ENCODE measurements at regions not wholly inside any gene's neighbourhood (a gene's known extent, or its start where the extent isn't known, plus 50 kb on each side); places are given as distances from the start of the nearest gene placed in this dataset.

- no peak for DNase-seq (ENCODE audit: extremely low read depth in 1 of 2, low read depth in 1 of 2)
Observed at GRCh38 chr11:13062115-13062514, 53.0 kb downstream of the RASSF10 start.

DNA sequence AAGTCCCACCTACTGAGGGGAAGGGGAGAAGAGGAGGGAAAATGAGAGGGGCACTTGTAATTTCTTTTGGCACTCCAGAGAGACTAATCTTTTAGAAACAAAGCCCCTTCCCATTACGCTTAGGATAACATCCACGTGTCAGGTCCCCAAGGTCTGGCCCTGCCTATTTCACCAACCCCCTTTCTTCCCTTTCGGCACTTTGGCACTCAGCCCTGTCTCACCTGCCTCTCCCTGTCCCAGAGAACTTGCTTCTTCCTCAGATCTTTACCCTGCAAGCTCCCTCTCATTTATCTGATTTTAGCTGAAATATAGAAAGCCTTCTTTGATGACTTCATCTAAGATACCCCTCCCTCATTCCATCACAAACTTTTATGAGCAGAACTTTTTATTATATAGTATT lies 55.5 kb downstream of the RASSF10 start:
- no peak for DNase-seq (ENCODE audit: extremely low read depth in 1 of 2, low read depth in 1 of 2)

DNA sequence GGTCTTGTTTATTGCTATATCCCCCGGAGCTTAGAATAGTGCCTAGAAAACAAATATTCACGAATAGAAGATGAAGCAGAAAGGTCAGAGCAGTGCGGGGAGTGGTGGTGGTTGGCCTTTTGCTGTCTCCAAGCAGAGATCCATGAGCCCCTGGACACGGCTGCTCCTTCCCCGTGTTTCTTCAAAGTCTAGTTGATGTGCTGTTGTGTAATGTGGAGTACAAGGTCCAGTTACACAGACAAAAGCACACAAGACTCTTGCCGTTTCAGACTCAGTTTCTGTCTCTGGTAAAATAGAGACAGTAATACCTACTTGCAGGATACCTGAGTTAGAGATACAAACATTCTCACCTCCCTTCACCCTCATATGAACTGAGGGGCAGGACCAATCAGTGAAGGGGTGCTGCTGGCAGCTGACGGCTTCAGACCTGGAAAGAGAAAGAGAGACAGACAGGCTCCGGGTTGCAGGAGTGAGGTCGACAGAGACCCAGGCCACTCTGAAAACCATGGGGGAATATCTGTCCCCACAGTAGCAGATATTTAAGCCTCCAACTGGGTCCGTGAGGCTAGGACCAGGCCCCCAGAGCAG lies 56.2 kb downstream of the RASSF10 start:
- no peak for DNase-seq (ENCODE audit: extremely low read depth in 1 of 2, low read depth in 1 of 2)

DNA sequence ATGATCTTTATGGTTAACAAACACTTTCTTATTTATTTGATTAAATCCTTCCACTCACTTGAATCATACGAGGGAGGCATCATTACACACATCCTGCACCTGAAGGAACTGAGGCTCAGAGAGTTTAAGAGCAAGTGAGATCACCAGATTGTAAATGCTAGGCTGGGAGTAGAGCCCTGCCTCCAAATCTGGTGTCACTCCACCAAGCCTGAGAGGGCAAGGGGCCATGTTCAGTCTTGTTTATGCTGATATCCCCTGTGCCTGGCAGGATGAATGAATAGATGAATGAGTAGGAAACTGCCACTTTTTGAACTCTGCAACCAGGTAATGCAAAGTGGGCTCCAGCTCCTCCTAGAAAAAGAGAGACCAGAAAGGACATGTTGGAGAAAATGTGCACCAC lies 59.1 kb downstream of the RASSF10 start:
- no peak for DNase-seq (ENCODE audit: extremely low read depth in 1 of 2, low read depth in 1 of 2)

DNA sequence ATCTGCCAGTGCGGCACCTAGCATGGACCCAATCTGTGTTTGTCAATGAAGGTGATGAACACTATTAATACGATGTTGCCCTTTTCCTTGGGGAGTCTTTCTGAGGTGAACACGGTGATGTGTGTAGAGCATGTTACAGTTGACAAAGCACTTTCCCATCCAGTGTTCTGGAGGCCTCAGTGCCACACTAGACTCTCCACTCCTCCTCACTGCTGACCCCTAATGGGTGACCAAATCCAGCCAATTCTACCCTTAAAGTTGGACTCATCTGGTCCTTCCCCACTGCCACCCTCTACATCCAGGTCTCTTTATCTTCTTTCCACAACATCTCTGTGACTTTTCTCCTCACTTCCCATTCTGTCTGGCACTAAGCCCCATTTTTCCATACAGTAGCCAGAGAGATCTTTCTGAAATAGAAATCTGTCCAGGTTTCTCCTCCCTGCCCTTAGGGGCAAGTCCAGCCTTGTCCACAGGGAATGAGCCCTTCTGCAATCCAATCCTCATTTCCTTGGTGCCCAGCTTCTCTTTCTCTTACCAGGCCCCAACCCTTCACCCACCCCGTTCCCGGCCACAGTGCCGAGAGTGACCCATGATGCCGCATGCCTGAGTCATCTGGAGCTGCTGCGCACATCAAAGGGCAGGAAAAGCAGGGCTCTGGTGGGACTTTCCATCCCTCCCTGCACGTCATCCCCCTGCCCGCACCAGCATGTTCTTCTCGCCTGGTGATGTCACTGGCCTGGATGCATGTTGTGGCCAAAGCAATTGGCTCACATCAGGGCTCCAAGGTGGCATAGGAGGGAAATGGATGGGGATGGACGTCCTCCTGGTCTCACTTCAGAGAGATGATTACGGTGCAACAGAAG lies 64.2 kb downstream of the RASSF10 start:
- DNase-seq (ENCODE audit: extremely low read depth in 1 of 2, low read depth in 1 of 2), result no peak

GRCh38 chr11:13074714-13075464 lies 65.8 kb downstream of the RASSF10 start:
- DNase-seq (ENCODE audit: extremely low read depth in 1 of 2, low read depth in 1 of 2), result no peak

GRCh38 chr11:13076961-13077360 lies 67.8 kb downstream of the RASSF10 start:
- DNase-seq (ENCODE audit: extremely low read depth in 1 of 2, low read depth in 1 of 2), result no peak

GRCh38 chr11:13080861-13081260 lies 71.7 kb downstream of the RASSF10 start:
- DNase-seq (ENCODE audit: extremely low read depth in 1 of 2, low read depth in 1 of 2), result no peak

DNA sequence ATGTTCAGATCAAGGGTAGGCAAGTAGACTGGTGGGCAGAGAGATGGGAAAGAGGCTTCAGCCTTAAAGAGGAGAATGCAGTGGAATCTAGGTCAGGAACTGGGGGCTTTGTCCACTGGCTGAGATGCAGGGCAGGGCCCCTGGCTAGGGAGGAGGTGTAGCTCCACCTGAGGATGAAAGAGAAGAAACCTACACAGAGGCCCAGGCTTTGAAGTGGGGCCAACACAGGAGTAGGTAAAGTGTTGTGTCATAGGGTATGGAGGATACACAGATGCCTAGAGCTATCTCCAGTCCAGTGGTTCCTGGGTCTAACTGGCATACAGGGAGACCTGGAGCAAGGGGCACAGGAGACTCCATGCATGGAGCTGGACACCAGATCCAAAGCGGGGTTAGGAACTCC lies 73.5 kb downstream of the RASSF10 start:
- DNase-seq (ENCODE audit: extremely low read depth in 1 of 2, low read depth in 1 of 2), result no peak

DNA sequence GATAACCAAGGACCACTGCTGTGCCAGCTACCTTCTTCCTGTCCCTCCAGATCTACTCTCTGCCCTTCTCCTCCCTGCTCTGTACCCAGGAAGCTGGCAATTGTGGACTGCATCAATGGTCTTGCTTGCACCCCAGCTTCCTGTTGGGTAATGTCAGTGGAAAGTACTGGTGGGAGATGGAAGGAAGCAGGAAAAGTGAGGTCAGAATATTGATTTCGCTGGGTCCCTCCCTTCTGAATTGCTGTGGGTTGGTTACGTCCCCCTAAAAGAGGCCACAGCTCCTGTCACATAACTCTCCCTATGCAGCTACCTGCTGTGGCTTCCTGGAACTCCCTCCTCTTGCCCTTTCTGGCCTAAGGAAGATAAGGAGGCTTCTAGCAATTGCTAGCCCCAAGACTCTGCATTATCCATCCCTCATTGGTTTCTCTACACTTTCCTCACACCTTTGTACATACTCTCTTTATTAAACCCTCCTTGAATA lies 81.2 kb downstream of the RASSF10 start:
- no peak for DNase-seq (ENCODE audit: extremely low read depth in 1 of 2, low read depth in 1 of 2)

- DNase-seq (ENCODE audit: extremely low read depth in 1 of 2, low read depth in 1 of 2), result no peak
Observed at GRCh38 chr11:13091373-13091772, 82.3 kb downstream of the RASSF10 start.

DNA sequence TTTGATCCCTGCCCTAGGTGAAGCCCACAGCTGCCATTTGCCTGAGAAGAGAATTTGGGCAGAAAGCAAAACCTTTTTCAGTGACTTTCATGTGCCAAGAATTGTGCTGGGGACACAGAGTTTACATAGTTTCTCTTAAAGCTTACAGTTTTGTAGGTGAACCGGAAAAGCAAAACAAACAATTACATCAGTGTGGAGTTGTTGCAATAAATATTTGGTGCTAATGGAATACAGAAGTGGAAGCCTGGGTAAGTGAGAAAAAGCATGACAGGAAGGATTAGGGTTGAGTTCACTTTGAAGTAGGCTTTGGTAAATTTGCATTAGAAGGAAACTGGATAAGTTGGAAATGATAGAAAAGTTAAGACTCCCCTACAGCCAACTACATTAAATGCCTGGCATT lies 82.7 kb downstream of the RASSF10 start:
- DNase-seq (ENCODE audit: extremely low read depth in 1 of 2, low read depth in 1 of 2), result no peak

DNA sequence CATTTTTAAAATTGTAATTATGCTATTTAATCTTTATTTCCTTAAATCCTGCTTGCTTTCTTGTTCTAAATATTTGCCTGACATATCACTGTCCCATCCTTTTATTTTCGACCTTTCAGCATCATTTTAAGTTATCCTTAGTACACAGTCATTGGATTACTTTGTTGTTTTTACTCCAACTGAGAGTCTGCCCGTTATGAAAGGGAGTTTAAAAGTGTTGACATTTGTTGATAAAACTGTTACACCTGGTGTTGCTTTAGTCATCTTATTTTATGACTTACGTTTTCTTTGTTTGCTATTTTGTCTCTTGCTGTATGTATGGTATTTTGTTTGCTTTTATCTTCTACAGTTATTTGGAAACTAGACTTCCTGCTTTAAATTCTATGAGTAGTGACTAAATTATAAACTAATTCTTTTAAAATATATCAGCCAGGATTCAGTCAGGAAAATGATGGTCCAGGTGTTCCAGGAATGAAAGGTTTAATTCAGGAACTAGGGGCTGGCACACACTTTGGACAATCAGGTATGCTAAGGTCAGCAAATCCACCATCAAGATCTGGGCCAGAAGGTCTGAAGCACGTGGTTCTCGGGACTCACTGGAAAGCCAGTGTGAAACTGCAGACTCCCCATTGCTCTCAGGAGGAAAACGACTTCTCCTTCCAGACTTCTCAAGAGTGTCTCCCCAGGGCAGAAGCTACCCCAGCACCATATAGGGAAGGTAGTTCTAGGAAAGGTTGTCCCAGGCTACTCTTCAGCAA lies 86.0 kb downstream of the RASSF10 start:
- no peak for DNase-seq (ENCODE audit: extremely low read depth in 1 of 2, low read depth in 1 of 2)

DNA sequence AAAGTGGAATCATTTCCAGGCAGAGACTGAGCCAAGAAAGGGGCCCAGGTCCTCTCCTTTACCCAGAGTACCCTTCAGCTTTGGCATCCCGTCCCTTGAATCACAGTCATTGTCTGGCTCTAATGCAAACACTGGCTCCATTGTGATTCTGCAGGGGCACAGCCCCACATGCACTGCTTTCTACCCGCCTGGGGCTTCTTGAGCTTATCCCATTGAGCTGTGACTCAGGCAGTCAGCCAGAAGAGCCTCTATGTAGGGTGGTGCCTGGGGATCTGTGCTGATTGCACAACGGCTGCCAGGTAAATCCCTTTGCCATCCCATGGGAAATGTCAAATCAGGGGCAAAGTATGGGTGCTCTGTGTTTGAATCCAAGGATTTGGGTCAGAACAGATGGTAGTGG lies 88.9 kb downstream of the RASSF10 start:
- no peak for DNase-seq (ENCODE audit: extremely low read depth in 1 of 2, low read depth in 1 of 2)

DNA sequence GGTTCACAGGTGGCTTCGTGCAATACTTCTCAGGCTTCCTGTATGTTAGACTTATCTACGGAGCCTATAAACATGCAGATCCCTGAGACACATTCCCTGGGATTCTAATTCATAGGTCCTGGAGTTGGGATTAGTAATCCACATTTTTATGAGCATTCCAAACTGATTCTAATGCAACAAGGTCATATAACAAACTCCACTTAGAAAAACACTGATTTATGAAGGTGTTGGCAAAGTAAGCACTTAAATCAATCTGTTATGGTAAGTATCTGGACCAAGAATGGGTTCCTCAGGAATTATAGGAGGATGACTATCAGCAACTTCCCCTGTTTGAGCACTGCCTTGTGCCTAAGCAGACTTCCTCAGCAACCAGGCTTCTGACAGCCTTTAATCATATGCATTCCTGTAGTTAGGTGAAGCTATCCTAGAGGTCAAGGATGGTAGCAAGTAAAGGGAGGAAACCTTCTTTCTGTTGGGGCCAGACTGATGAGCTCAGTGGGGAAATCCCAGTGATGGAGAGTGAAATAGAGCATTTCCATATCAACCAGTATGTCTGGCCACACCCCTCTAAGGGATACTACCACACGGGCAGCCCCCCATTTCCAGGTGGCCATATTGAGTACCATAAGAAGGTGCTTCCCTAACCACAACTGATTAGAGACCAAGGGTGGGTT lies 89.6 kb downstream of the RASSF10 start:
- DNase-seq (ENCODE audit: extremely low read depth in 1 of 2, low read depth in 1 of 2), result no peak

DNA sequence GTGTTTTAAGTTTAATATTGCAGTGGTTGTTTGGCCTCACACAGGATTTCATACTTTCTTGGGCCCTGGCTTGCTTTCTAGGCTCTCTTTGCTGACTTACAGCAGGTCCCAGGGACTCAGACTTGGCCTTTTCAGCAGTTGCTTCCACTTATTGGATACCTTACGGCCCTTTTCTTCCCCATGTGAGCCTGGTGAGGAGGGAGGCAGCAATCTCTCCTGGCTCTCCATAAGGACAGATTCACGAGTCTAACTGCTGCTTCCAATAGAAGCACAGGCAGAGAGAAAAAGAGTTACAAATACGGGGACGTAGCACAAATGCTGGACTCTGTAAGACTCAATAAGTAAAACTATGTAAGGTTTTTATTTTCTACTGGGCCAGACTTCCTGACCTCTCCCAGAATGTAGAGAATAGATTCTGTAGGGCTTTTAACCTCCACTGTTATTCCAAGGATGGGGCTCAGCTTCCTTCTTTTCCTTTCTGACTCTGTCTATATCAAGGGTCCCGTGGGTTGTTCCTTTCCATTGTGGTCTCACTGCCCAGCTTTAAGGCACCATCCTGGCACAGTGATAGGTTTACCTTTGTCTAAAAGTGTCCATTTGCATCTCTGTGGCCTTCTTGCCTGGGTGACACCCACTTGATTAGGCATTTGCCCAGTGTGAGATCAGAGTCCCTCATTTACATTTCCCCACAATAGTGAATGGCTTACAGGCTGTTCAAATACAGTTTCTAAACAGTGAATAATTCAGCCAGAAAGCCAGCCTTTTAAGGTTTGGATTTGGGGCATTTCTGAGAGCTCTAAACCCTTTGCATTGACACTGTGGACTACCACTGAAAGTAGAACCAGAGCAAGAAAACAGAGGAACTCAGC lies 92.8 kb downstream of the RASSF10 start:
- DNase-seq (ENCODE audit: extremely low read depth in 1 of 2, low read depth in 1 of 2), result no peak

GRCh38 chr11:13102513-13102840 lies 93.4 kb downstream of the RASSF10 start:
- no peak for DNase-seq (ENCODE audit: extremely low read depth in 1 of 2, low read depth in 1 of 2)

DNA sequence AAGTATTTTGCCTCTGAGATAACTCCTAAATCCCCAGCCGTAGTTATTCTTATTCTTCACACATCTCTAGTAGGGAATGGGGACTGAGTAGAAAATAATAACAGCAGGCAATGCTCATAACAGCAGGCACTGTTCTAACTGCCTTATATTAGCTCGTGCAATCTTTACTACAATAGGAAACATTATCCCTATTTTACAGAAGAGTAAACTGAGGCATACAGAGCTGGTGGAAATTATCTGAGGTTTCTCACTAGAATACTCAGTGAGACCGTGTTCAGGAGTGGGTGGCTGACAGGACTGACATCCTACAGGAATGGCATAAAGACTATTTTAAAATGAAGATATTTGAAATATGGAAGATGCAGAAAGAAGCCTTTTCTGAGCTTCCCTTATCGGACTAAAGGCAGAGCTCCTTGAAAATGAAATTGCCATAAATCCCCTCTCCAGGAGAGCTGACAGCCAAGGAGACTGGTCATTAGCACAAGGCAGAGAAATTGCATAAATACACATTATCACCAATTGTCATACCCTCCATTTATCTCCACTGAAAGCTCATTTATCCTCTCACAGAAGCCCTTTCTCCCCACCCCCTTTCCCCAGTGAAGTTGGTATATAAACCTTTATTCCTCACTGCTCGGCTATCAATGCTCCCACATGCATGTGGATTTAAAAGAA lies 93.9 kb downstream of the RASSF10 start:
- no peak for DNase-seq (ENCODE audit: extremely low read depth in 1 of 2, low read depth in 1 of 2)

- DNase-seq (ENCODE audit: extremely low read depth in 1 of 2, low read depth in 1 of 2), result no peak
Observed at GRCh38 chr11:13103962-13104554, 94.9 kb downstream of the RASSF10 start.
